ENCODE measurements at regions not wholly inside any gene's neighbourhood (a gene's known extent, or its start where the extent isn't known, plus 50 kb on each side); places are given as distances from the start of the nearest gene placed in this dataset.

DNA sequence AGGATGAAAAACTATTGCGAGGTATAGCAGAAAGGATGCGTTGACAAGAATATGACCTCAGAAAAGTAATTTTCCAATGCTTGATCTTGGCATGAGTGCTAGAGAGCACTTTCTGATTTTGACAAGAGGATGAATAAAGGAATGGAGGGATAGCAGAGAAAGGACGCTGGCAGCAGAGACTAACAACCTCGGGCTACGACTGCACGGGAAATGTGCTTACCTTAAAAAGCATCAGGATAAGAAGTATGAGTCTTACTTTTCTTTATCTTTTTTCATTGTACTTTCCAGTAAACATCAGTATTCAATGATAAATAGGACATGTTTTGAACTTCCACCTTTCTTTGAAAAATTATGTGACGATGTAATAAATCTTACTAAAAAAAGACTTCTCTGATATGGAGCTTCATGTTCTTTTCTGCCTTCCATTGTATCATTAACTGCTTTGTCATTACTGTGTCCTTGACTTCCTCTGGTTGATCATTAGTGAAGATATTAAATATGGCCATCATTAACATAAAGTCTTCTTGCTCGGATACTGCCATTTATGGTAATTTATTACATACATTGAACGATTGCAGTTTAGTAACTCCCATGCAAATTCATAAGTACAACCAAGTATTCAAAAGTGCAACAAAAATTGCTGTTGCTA, 265.6 kb downstream of the DSEL start:
- Histone ChIP-seq H3K9ac (ENCODE audit: low read depth in 1 of 2, low read length in 2 of 2) (no peak overlapping the region), H3K4me3 (ENCODE audit: low read length in 2 of 2) (no peak overlapping the region), H3K4me1 (ENCODE audit: control insufficient read depth in 2 of 2, insufficient read depth in 2 of 2, low read length in 2 of 2) (no peaks in the 10 kb centered on the region), H3K27ac (ENCODE audit: low read depth in 2 of 2, low read length in 2 of 2) (no peak overlapping the region), H3K9me3 (ENCODE audit: control insufficient read depth in 2 of 2, low read length in 2 of 2) (no peaks in the 10 kb centered on the region), H3K36me3 (ENCODE audit: control insufficient read depth in 2 of 2, insufficient read depth in 2 of 2, low read length in 2 of 2) (no peaks in the 10 kb centered on the region), H3K27me3 (ENCODE audit: control insufficient read depth in 2 of 2, insufficient read depth in 2 of 2, low read length in 2 of 2) (no peaks in the 10 kb centered on the region)

DNA sequence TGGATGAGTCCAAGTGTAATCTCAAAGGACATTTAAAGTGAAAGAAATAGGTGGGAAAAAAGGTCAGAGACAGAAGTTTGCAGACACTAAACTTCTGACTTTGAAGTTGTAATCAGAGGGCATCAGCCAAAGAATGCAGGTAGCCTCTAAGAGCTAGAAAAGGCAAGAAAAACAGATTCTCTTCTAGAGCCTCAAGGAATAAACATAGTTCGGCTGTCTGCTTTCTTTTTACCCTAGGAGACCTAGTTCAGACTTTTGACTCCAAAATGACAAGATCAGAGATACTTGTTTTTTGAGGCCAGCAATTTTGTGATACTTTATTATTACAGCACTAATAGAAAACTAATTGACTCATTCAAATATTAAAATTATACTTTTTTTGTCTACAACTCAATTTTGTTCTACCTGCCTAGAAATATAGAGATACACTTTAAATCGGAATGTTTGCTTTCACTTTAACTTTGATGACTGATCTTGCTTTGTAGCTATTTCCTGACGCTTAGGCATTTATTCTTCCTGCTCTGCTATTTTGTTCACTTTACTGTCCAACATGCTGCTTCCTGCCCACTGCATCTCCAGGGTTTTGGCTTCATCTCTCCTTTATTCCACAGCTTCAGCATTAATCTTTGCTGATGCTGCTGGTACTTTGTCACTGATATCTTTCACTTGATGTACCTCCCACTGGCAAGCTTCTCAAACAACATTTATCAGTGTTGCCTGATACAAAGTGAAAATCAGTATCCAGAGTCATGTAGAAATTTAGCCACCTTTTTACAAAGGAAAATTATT, 272.5 kb downstream of the DSEL start:
- Histone ChIP-seq H3K27ac (ENCODE audit: low read depth in 2 of 2, low read length in 2 of 2) (no peak overlapping the region), H3K36me3 (ENCODE audit: control insufficient read depth in 2 of 2, insufficient read depth in 2 of 2, low read length in 2 of 2) (no peaks in the 10 kb centered on the region), H3K27me3 (ENCODE audit: control insufficient read depth in 2 of 2, insufficient read depth in 2 of 2, low read length in 2 of 2) (no peaks in the 10 kb centered on the region), H3K9me3 (ENCODE audit: control insufficient read depth in 2 of 2, low read length in 2 of 2) (no peaks in the 10 kb centered on the region), H3K9ac (ENCODE audit: low read depth in 1 of 2, low read length in 2 of 2) (no peak overlapping the region), H3K4me1 (ENCODE audit: control insufficient read depth in 2 of 2, insufficient read depth in 2 of 2, low read length in 2 of 2) (no peaks in the 10 kb centered on the region), H3K4me3 (ENCODE audit: low read length in 2 of 2) (peak overlapping the region in 1 of 2 donors; percentile 21)

DNA sequence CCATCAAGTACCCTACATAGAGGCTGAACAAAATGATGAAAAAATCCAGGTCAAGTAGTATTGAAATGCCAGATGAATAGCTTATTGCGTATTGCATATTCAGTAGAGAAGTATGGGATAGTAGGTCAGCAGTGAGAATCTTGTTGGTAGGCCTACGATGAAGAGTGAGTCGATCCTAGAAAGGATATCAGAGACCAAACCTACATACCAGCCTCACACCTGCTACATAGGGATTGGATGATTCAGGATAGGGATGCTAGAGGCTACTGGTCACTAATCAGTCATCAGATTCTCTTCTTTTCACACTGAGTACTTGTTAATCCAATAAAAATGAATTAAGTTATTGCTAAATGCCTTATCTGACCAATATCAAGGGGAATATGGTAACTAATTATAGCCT, 274.5 kb downstream of the DSEL start:
- H3K9me3 ChIP-seq (ENCODE audit: control insufficient read depth in 2 of 2, low read length in 2 of 2): no peaks in the 10 kb centered on the region
- no peaks in the 10 kb centered on the region for H3K36me3 ChIP-seq (ENCODE audit: control insufficient read depth in 2 of 2, insufficient read depth in 2 of 2, low read length in 2 of 2)
- H3K4me1 ChIP-seq (ENCODE audit: control insufficient read depth in 2 of 2, insufficient read depth in 2 of 2, low read length in 2 of 2): no peaks in the 10 kb centered on the region
- H3K27me3 ChIP-seq (ENCODE audit: control insufficient read depth in 2 of 2, insufficient read depth in 2 of 2, low read length in 2 of 2): no peaks in the 10 kb centered on the region
- no peak overlapping the region for H3K27ac ChIP-seq (ENCODE audit: low read depth in 2 of 2, low read length in 2 of 2)
- no peak overlapping the region for H3K9ac ChIP-seq (ENCODE audit: low read depth in 1 of 2, low read length in 2 of 2)
- no peak overlapping the region for H3K4me3 ChIP-seq (ENCODE audit: low read length in 2 of 2)

DNA sequence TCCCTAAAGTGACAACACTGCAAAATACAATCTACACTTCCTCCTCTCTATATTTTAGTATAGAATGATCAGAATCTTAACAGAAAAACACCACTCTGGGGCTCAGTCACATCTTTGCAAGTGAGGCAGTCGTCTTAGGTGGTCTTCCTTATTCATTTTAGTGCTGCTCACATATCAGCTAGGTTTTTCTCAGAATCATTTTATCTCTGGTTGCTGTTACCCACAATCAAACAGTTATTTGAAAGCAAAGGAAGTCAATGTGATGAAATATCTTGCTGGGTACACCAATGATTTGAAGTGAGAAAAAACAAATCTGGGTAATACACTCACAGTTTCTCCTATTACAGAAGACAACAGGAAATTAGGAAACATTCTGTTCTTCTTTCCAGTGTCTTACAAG, 275.2 kb downstream of the DSEL start:
- Histone ChIP-seq H3K27ac (ENCODE audit: low read depth in 2 of 2, low read length in 2 of 2) (no peak overlapping the region), H3K4me1 (ENCODE audit: control insufficient read depth in 2 of 2, insufficient read depth in 2 of 2, low read length in 2 of 2) (no peaks in the 10 kb centered on the region), H3K9me3 (ENCODE audit: control insufficient read depth in 2 of 2, low read length in 2 of 2) (no peaks in the 10 kb centered on the region), H3K9ac (ENCODE audit: low read depth in 1 of 2, low read length in 2 of 2) (no peak overlapping the region), H3K36me3 (ENCODE audit: control insufficient read depth in 2 of 2, insufficient read depth in 2 of 2, low read length in 2 of 2) (no peaks in the 10 kb centered on the region), H3K4me3 (ENCODE audit: low read length in 2 of 2) (no peak overlapping the region), H3K27me3 (ENCODE audit: control insufficient read depth in 2 of 2, insufficient read depth in 2 of 2, low read length in 2 of 2) (no peaks in the 10 kb centered on the region)

DNA sequence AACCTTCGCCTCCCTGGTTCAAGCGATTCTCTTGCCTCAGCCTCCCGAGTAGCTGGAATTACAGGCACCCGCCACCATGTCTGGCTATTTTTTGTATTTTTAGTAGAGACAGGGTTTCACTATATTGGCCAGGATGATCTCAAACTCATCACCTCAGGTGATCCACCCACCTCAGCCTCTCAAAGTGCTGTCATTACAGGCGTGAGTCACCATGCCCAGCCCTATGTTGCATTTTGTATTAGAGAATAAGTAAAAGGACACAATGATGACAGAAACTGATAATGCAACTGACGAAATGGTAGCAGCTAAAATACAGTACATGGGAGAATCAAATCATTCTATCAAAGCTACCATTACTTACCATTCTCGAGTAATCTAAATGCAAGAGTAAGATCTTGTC, 276.7 kb downstream of the DSEL start:
- no peak overlapping the region for H3K9ac ChIP-seq (ENCODE audit: low read depth in 1 of 2, low read length in 2 of 2)
- H3K27ac ChIP-seq (ENCODE audit: low read depth in 2 of 2, low read length in 2 of 2): no peak overlapping the region
- no peaks in the 10 kb centered on the region for H3K27me3 ChIP-seq (ENCODE audit: control insufficient read depth in 2 of 2, insufficient read depth in 2 of 2, low read length in 2 of 2)
- no peaks in the 10 kb centered on the region for H3K36me3 ChIP-seq (ENCODE audit: control insufficient read depth in 2 of 2, insufficient read depth in 2 of 2, low read length in 2 of 2)
- no peaks in the 10 kb centered on the region for H3K4me1 ChIP-seq (ENCODE audit: control insufficient read depth in 2 of 2, insufficient read depth in 2 of 2, low read length in 2 of 2)
- no peak overlapping the region for H3K4me3 ChIP-seq (ENCODE audit: low read length in 2 of 2)
- H3K9me3 ChIP-seq (ENCODE audit: control insufficient read depth in 2 of 2, low read length in 2 of 2): no peaks in the 10 kb centered on the region

DNA sequence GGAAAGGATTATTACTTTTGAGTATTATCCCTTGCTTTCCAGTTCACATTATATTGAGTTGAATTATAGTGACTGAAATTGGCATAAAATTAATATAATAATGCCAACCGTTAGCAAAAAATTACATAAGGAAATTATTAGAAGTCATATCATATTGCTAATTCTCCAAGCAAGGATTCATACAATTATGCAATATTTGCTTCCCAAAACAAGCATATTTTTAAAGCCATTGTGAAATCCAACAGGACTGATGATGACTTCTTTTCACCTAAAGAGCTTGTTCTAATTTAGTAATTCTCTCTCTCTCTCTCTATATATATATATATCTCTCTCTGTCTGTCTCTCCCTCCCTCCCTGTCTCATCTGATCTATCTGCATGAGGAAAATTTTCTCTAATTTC, 283.5 kb downstream of the DSEL start:
- Histone ChIP-seq H3K4me1 (ENCODE audit: control insufficient read depth in 2 of 2, insufficient read depth in 2 of 2, low read length in 2 of 2) (no peaks in the 10 kb centered on the region), H3K9ac (ENCODE audit: low read depth in 1 of 2, low read length in 2 of 2) (no peak overlapping the region), H3K27me3 (ENCODE audit: control insufficient read depth in 2 of 2, insufficient read depth in 2 of 2, low read length in 2 of 2) (no peaks in the 10 kb centered on the region), H3K27ac (ENCODE audit: low read depth in 2 of 2, low read length in 2 of 2) (no peak overlapping the region), H3K9me3 (ENCODE audit: control insufficient read depth in 2 of 2, low read length in 2 of 2) (no peaks in the 10 kb centered on the region), H3K36me3 (ENCODE audit: control insufficient read depth in 2 of 2, insufficient read depth in 2 of 2, low read length in 2 of 2) (no peaks in the 10 kb centered on the region), H3K4me3 (ENCODE audit: low read length in 2 of 2) (no peak overlapping the region)

DNA sequence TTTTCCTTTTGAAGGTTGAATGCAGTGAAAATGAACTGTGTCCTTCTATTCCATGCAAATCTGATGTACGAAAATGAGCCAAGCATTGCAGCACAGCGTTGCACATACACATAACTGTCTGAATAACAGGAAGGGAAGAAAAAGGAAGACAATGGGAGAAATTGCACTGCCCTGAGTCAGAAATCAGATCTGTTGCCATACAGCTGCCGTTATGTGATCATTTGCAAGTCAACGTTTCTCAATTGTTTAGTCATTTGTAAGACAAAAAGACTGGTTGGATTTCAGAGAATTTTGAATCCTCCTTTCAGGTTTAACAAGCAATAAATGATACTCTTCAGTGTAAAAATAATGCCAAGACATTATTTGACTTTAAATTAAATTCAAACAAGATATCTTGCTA, 284.1 kb downstream of the DSEL start:
- no peaks in the 10 kb centered on the region for H3K9me3 ChIP-seq (ENCODE audit: control insufficient read depth in 2 of 2, low read length in 2 of 2)
- no peak overlapping the region for H3K27ac ChIP-seq (ENCODE audit: low read depth in 2 of 2, low read length in 2 of 2)
- no peaks in the 10 kb centered on the region for H3K27me3 ChIP-seq (ENCODE audit: control insufficient read depth in 2 of 2, insufficient read depth in 2 of 2, low read length in 2 of 2)
- no peaks in the 10 kb centered on the region for H3K36me3 ChIP-seq (ENCODE audit: control insufficient read depth in 2 of 2, insufficient read depth in 2 of 2, low read length in 2 of 2)
- H3K9ac ChIP-seq (ENCODE audit: low read depth in 1 of 2, low read length in 2 of 2): no peak overlapping the region
- no peak overlapping the region for H3K4me3 ChIP-seq (ENCODE audit: low read length in 2 of 2)
- H3K4me1 ChIP-seq (ENCODE audit: control insufficient read depth in 2 of 2, insufficient read depth in 2 of 2, low read length in 2 of 2): no peaks in the 10 kb centered on the region

DNA sequence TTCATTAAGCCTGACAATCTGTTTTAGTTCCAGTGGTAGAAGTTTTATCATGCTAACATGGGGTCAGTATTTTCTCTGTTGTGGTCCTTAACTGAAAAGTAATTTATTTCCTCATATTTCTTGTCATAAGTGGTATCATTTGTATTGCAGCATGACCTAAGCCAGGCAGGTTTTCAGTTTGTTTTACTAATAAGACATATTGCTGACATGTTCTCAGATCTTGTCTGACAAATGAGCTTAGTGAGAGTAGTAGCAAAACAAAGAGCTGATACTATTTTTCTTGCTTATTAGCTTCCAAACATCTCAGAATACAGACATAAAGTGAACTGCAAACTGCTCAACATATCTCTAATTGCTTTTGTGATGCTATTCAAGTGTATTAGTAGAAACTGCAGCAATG, 293.6 kb downstream of the DSEL start:
- Histone ChIP-seq H3K4me1 (ENCODE audit: control insufficient read depth in 2 of 2, insufficient read depth in 2 of 2, low read length in 2 of 2) (no peaks in the 10 kb centered on the region), H3K27ac (ENCODE audit: low read depth in 2 of 2, low read length in 2 of 2) (no peak overlapping the region), H3K36me3 (ENCODE audit: control insufficient read depth in 2 of 2, insufficient read depth in 2 of 2, low read length in 2 of 2) (no peaks in the 10 kb centered on the region), H3K9me3 (ENCODE audit: control insufficient read depth in 2 of 2, low read length in 2 of 2) (no peaks in the 10 kb centered on the region), H3K4me3 (ENCODE audit: low read length in 2 of 2) (no peak overlapping the region), H3K27me3 (ENCODE audit: control insufficient read depth in 2 of 2, insufficient read depth in 2 of 2, low read length in 2 of 2) (no peaks in the 10 kb centered on the region), H3K9ac (ENCODE audit: low read depth in 1 of 2, low read length in 2 of 2) (no peak overlapping the region)

DNA sequence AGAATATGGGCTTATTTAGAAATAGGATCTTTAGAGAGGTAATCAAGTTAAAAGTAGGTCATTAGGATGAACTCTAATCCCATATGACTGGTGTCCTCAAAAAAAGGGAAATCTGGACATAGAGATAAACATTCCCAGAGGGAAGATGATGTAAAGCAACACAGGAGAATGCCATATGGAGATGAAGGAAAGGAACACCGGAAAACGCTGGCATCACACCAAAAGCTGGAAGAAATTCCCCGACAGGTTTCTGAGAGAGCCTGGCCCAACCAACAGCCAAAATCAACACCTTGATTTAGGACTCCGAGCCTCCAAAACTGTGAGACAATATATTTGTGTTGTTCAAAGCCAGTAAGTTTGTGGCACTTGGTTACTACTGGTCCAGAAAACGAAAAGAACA, 296.7 kb downstream of the DSEL start:
- no peak overlapping the region for H3K27ac ChIP-seq (ENCODE audit: low read depth in 2 of 2, low read length in 2 of 2)
- no peaks in the 10 kb centered on the region for H3K4me1 ChIP-seq (ENCODE audit: control insufficient read depth in 2 of 2, insufficient read depth in 2 of 2, low read length in 2 of 2)
- no peak overlapping the region for H3K9ac ChIP-seq (ENCODE audit: low read depth in 1 of 2, low read length in 2 of 2)
- no peaks in the 10 kb centered on the region for H3K27me3 ChIP-seq (ENCODE audit: control insufficient read depth in 2 of 2, insufficient read depth in 2 of 2, low read length in 2 of 2)
- H3K36me3 ChIP-seq (ENCODE audit: control insufficient read depth in 2 of 2, insufficient read depth in 2 of 2, low read length in 2 of 2): no peaks in the 10 kb centered on the region
- H3K4me3 ChIP-seq (ENCODE audit: low read length in 2 of 2): no peak overlapping the region
- no peaks in the 10 kb centered on the region for H3K9me3 ChIP-seq (ENCODE audit: control insufficient read depth in 2 of 2, low read length in 2 of 2)

DNA sequence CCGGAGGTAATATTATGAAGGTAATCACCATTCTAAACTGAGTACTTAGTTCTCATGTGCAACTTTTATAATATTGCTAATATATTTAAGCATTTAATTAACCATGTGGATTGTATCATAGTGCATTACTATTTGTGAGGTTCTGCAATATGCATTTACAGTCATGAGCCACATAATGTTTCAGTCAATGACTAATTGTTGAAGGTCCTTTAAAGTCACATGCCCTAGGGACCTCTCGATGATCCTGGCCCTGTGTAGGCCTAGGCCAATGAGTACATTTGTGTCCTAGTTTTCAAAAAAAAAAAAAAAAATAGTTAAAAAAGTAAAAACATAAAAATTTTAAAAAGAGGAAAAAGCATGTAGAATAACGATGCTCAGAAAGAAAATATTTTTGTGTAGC, 298.0 kb downstream of the DSEL start:
- no peak overlapping the region for H3K27ac ChIP-seq (ENCODE audit: low read depth in 2 of 2, low read length in 2 of 2)
- H3K9ac ChIP-seq (ENCODE audit: low read depth in 1 of 2, low read length in 2 of 2): no peak overlapping the region
- H3K4me1 ChIP-seq (ENCODE audit: control insufficient read depth in 2 of 2, insufficient read depth in 2 of 2, low read length in 2 of 2): no peaks in the 10 kb centered on the region
- H3K9me3 ChIP-seq (ENCODE audit: control insufficient read depth in 2 of 2, low read length in 2 of 2): no peaks in the 10 kb centered on the region
- H3K27me3 ChIP-seq (ENCODE audit: control insufficient read depth in 2 of 2, insufficient read depth in 2 of 2, low read length in 2 of 2): no peaks in the 10 kb centered on the region
- no peaks in the 10 kb centered on the region for H3K36me3 ChIP-seq (ENCODE audit: control insufficient read depth in 2 of 2, insufficient read depth in 2 of 2, low read length in 2 of 2)
- H3K4me3 ChIP-seq (ENCODE audit: low read length in 2 of 2): no peak overlapping the region

All from mucosa of rectum (tissue), 2 donors.